HepG2 (cell line): ENCODE measurements at regions not wholly inside any gene's neighbourhood (a gene's known extent, or its start where the extent isn't known, plus 50 kb on each side); places are given as distances from the start of the nearest gene placed in this dataset.

Experiments used
- ATAC-seq: fragments of 200-7000 bp; cut with Tn5 transposase; 3 replicates; pipeline ENCODE4 v1.9.1; 2020; ENCODE audit warnings: mild to moderate bottlenecking, moderate library complexity
- BruUV-seq: library from RNA; stranded (reverse); fragments of 400-500 nt; replicated peaks from 2 replicates; lab custom pipeline; 2021; lab: Mats Ljungman, UMichigan
- CTCF ChIA-PET: fragments of 300-600 bp; formaldehyde crosslinking; extraction: SDS; loops from one replicate; lab custom pipeline; 2021; ENCODE audit warnings: low total read pairs, inconsistent platforms, low intra/inter-chr PET ratio; lab: Yijun Ruan, JAX
- POLR2A ChIA-PET: fragments of 350-600 bp; sonication (Branson Sonifier 250); formaldehyde crosslinking; loops from one replicate; lab custom pipeline; 2020; ENCODE audit warnings: antibody characterized with exemption, inconsistent platforms; lab: Yijun Ruan, JAX
- DNase-seq: peaks from one replicate; pipeline ENCODE4 v3.0.0-alpha.2; 2015; ENCODE audit warnings: low spot score
- FAIRE-seq: peaks from 3 replicates; lab custom pipeline; 2011; peaks lifted over from hg19 to GRCh38; lab: Jason Lieb, UNC
- H2AFZ ChIP-seq: one replicate; pipeline ENCODE4 v1.6.1; 2011; ENCODE audit warnings: low read length, inconsistent platforms
- H3K27ac ChIP-seq: fragments of 300-600 bp; 3 replicates; pipeline ENCODE4 v1.8.0; 2011; ENCODE audit warnings: mixed run types, mild to moderate bottlenecking, mixed read lengths, low read length, inconsistent platforms; ENCODE audit not compliant: insufficient read depth; ENCODE audit errors: extremely low read length
- H3K27me3 ChIP-seq, 2 experiments: fragments of 200-600 bp in 1 of 2; 2 replicates in 1 of 2; 3 replicates in 1 of 2; pipeline versions ENCODE4 v1.6.0 to v1.8.0; 2011; ENCODE audit warnings: low read length in 2 of 2, mild to moderate bottlenecking in 2 of 2, moderate library complexity in 2 of 2, inconsistent platforms in 1 of 2; ENCODE audit not compliant: insufficient read depth in 2 of 2, control insufficient read depth in 1 of 2
- H3K36me3 ChIP-seq, 2 experiments: fragments of 200-600 bp in 1 of 2; replicated peaks in 1 of 2; 2 replicates in 1 of 2; 3 replicates in 1 of 2; pipeline versions ENCODE4 v1.5.1 to v1.8.0; 2011; ENCODE audit warnings: low read length in 2 of 2, inconsistent platforms in 1 of 2; ENCODE audit not compliant: insufficient read depth in 2 of 2, control insufficient read depth in 1 of 2
- H3K4me1 ChIP-seq: 2 replicates; pipeline ENCODE4 v1.5.1; 2012; ENCODE audit warnings: low read length, inconsistent platforms; ENCODE audit not compliant: insufficient read depth
- H3K4me2 ChIP-seq: 2 replicates; pipeline ENCODE4 v1.6.0; 2011; ENCODE audit warnings: low read depth, low read length, inconsistent platforms
- H3K4me3 ChIP-seq, 3 experiments: fragments of 200-600 bp in 1 of 3; sonication (generic), shearing (Covaris generic) in 1 of 3; replicated peaks in 1 of 3; 2 replicates each; pipeline ENCODE4 v1.5.1; 2011 to 2016; ENCODE audit warnings: low read length in 3 of 3, inconsistent platforms in 2 of 3, low read depth in 2 of 3, mild to moderate bottlenecking in 2 of 3, control low read depth in 1 of 3, mixed read lengths in 1 of 3; ENCODE audit not compliant: insufficient read depth in 1 of 3
- H3K79me2 ChIP-seq: one replicate; pipeline ENCODE4 v1.6.1; 2011; ENCODE audit warnings: low read length, inconsistent platforms; ENCODE audit not compliant: insufficient read depth
- H3K9ac ChIP-seq: 2 replicates; pipeline ENCODE4 v1.6.0; 2011; ENCODE audit warnings: mild to moderate bottlenecking, low read depth, low read length, inconsistent platforms; ENCODE audit not compliant: insufficient read depth
- H3K9me3 ChIP-seq: 2 replicates; pipeline ENCODE4 v1.5.1; 2012; ENCODE audit warnings: mild to moderate bottlenecking, low read length
- H4K20me1 ChIP-seq: 2 replicates; pipeline ENCODE4 v1.6.0; 2011; ENCODE audit warnings: inconsistent platforms, mild to moderate bottlenecking, low read length, moderate library complexity; ENCODE audit not compliant: insufficient read depth
- ARID2 ChIP-seq: sonication (generic); formaldehyde crosslinking; IDR thresholded peaks from 2 replicates; pipeline ENCODE4 v1.8.1; 2022; ENCODE audit warnings: mild to moderate bottlenecking, missing genetic modification reagents, borderline replicate concordance
- MTF2 ChIP-seq: sonication (generic); formaldehyde crosslinking; IDR thresholded peaks from 2 replicates; pipeline ENCODE4 v1.5.0; 2020; ENCODE audit warnings: missing genetic modification reagents, borderline replicate concordance
- RFX3 ChIP-seq: IDR thresholded peaks from 2 replicates; pipeline ENCODE4 v1.6.1; 2016; ENCODE audit warnings: missing biosample characterization, missing genetic modification reagents
- SRSF9 ChIP-seq: fragments of 200-400 bp; formaldehyde crosslinking; IDR thresholded peaks from 2 replicates; pipeline ENCODE4 v1.6.1; 2018; ENCODE audit warnings: borderline replicate concordance, mild to moderate bottlenecking, low read depth, low read length; ENCODE audit not compliant: insufficient read depth, poor library complexity, severe bottlenecking
- ZNF292 ChIP-seq: sonication (generic); formaldehyde crosslinking; IDR thresholded peaks from 2 replicates; pipeline ENCODE4 v1.8.1; 2022; ENCODE audit warnings: mild to moderate bottlenecking, low read depth, missing genetic modification reagents, borderline replicate concordance
- WGBS: methylation state at CpG from one replicate; pipeline ENCODE4 v1.1.6; 2017; ENCODE audit warnings: low lambda C conversion rate; 5-methylcytosine and 5-hydroxymethylcytosine counted together
- in situ Hi-C: cut with HindIII; loops from 2 replicates; pipeline ENCODE4 v1.10.0; 2017; ENCODE audit warnings: low pct_unique_long_range_greater_than_20kb; ENCODE audit not compliant: extremely low pct_ligation_motif_present
- intact Hi-C: fragments of 100-400 bp; cut with micrococcal nuclease; formaldehyde crosslinking; loops from one replicate; pipeline ENCODE4 v1.10.0; 2022; ENCODE audit not compliant: unreplicated experiment
- TF ChIP-seq, protein P1 (sequence below): IDR thresholded peaks from 2 replicates; pipeline ENCODE4 v1.6.1; 2016; ENCODE audit warnings: control low read depth
- TF ChIP-seq, protein P2 (sequence below): IDR thresholded peaks from 2 replicates; pipeline ENCODE4 v1.6.1; 2018; ENCODE audit warnings: missing genetic modification reagents

DNA sequence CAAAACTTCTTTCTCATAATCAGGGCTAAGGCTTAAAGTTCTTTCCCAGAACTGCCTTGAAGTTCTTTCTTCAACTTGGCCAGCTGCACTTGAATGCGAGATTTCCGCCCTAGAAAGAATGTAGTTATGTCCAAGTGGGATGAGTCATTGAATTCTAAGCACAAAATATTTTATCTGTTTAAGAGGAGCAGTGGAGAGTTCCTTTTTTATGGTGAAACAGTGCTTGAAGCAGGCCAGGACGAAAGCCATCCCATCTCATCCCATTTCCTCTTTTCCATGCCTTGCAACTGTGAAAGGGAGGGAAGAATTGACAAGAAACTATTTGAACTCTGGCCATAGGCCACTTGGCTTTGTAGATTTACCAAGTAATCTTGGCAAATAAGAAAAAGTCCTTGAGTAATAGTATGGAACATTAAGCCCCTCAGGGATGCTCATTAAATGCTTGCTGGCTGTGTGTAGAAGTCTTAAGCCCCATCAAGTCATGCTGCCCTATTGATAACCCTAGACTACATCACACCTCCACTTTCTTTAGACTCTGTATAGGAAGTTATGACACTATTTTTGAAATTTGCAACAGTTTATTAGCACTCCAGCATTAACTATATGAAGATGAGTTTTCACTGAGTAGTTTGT, 174.5 kb downstream of the KCTD12 start:
- no peak overlapping the region for H3K4me2 ChIP-seq
- H3K9me3 ChIP-seq: no peaks in the 10 kb centered on the region
- ChIA-PET POLR2A (no interaction called here), CTCF (no interaction called here)
- FAIRE-seq (no peak), ATAC-seq (no peak), DNase-seq (no peak)
- H3K9ac ChIP-seq: no peak overlapping the region
- intact Hi-C loops: no loop called here
- TF ChIP-seq ZNF292 (CRISPR knock-in tag) (no peak), ARID2 (CRISPR knock-in tag) (no peak), RFX3 (CRISPR knock-in tag) (no peak), SRSF9 (no peak), MTF2 (CRISPR knock-in tag) (no peak)
- TF ChIP-seq, protein P1, sequence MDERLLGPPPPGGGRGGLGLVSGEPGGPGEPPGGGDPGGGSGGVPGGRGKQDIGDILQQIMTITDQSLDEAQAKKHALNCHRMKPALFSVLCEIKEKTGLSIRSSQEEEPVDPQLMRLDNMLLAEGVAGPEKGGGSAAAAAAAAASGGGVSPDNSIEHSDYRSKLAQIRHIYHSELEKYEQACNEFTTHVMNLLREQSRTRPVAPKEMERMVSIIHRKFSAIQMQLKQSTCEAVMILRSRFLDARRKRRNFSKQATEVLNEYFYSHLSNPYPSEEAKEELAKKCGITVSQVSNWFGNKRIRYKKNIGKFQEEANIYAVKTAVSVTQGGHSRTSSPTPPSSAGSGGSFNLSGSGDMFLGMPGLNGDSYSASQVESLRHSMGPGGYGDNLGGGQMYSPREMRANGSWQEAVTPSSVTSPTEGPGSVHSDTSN (CRISPR knock-in tag): no peak
- TF ChIP-seq, protein P2, sequence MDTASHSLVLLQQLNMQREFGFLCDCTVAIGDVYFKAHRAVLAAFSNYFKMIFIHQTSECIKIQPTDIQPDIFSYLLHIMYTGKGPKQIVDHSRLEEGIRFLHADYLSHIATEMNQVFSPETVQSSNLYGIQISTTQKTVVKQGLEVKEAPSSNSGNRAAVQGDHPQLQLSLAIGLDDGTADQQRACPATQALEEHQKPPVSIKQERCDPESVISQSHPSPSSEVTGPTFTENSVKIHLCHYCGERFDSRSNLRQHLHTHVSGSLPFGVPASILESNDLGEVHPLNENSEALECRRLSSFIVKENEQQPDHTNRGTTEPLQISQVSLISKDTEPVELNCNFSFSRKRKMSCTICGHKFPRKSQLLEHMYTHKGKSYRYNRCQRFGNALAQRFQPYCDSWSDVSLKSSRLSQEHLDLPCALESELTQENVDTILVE: no peak
- in situ Hi-C loops: no loop called here
- no peaks in the 10 kb centered on the region for H4K20me1 ChIP-seq
- no peaks in the 10 kb centered on the region for H3K36me3 ChIP-seq
- H3K4me1 ChIP-seq: no peaks in the 10 kb centered on the region
- H3K27me3 ChIP-seq: no peaks in the 10 kb centered on the region; a peak in 1 of 5 replicates
- 4% methylated on average over 3 of the region's 3 CpGs for WGBS
- H3K4me3 ChIP-seq: no peak overlapping the region
- H3K79me2 ChIP-seq: no peaks in the 10 kb centered on the region
- no peak overlapping the region for H2AFZ ChIP-seq
- H3K27ac ChIP-seq: no peak overlapping the region
- BruUV-seq: no TSS peak
